ENCODE measurements at regions not wholly inside any gene's neighbourhood (a gene's known extent, or its start where the extent isn't known, plus 50 kb on each side); places are given as distances from the start of the nearest gene placed in this dataset.

- no peak for TF ChIP-seq POLR2AphosphoS5 (IDR thresholded peaks at IDR 0.05)
- TF ChIP-seq CTCF (IDR thresholded peaks at IDR 0.05), result no peak
- no peak for TF ChIP-seq POLR2A (IDR thresholded peaks at IDR 0.05)
Measured at GRCh38 chr9:104025945-104026344, 68.2 kb upstream of the SMC2 start.

Measured in breast epithelium (tissue), 3 donors.